ENCODE measurements at regions not wholly inside any gene's neighbourhood (a gene's known extent, or its start where the extent isn't known, plus 50 kb on each side); places are given as distances from the start of the nearest gene placed in this dataset.

DNA sequence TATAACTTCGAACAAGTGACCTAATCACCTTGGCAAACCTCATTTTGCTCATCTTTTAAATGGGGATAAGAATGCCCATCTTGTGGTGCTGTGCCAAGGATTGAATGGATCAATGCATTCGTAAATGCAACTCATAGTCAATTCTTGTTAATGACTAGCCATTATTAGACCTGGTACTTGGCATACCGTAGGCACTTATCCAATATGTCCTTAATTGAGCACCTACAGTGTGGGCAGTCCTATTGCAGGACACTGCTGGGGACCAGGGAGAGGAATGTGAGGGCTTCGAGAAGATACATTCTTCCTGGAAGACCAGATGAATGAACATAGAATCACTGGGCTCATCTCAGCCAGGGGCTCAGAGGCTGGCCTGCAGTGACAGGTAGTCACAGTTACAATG lies 177.2 kb upstream of the TLE3 start:
- Histone ChIP-seq H3K27ac (no peak overlapping the region), H3K27me3 (no peaks in the 10 kb centered on the region), H3K4me1 (peaks cover 0 to 6% of the 10 kb centered on the region in 2 donors), H3K4me3 (no peak overlapping the region), H3K9me3 (no peaks in the 10 kb centered on the region), H3K36me3 (no peaks in the 10 kb centered on the region)
- no peak for TF ChIP-seq CTCF (IDR thresholded peaks at IDR 0.05)
- TF ChIP-seq POLR2AphosphoS5 (IDR thresholded peaks at IDR 0.05), result no peak
- TF ChIP-seq POLR2A (IDR thresholded peaks at IDR 0.05), result no peak
- no peak for DNase-seq (ENCODE audit: low spot score in 2 of 2)
- intact Hi-C loops (cut with DNase I; ENCODE audit: low total_unique reads), result loop anchor here (10.0 kb wide), 1 partner anchor 790 kb away; no protein-coding TSS in a partner anchor

DNA sequence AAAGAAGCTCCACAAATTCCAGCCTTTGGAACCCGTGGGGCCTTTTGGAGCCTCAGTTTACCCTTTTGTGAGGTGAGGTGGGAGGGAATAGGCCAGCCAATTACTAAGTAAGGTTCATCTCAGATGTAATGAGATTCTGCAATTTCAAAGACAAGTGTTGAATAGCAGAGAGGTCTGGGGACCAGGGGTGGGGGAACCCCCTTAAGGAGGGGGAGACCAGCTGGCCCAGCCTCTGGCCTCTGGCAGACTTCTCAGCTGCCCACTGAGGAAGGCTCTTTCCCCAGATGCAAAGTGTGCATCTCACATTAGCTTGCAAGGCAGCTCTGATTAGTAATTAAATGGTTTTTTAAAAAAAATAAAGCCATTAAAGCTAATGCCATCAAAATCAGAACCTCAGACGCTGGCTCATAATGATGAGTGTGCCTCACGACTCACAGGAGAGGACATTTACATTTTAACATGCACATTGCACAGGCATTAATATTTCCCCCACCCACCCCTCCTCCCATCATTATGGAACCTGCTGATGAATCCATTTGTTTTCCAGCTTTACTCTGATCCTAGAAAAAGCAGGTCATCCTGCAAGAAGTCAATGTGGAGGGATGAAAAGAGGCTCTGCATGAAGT lies 176.7 kb upstream of the TLE3 start:
- Histone ChIP-seq H3K27ac (no peak overlapping the region), H3K27me3 (no peaks in the 10 kb centered on the region), H3K36me3 (no peaks in the 10 kb centered on the region), H3K9me3 (no peaks in the 10 kb centered on the region), H3K4me3 (no peak overlapping the region), H3K4me1 (peaks cover 0 to 6% of the 10 kb centered on the region in 2 donors)
- intact Hi-C loops (cut with DNase I; ENCODE audit: low total_unique reads), result loop anchor here (10.0 kb wide), 1 partner anchor 790 kb away; no protein-coding TSS in a partner anchor
- no peak for DNase-seq (ENCODE audit: low spot score in 2 of 2)
- TF ChIP-seq POLR2A (IDR thresholded peaks at IDR 0.05), result no peak
- no peak for TF ChIP-seq CTCF (IDR thresholded peaks at IDR 0.05)
- no peak for TF ChIP-seq POLR2AphosphoS5 (IDR thresholded peaks at IDR 0.05)

GRCh38 chr15:70273808-70274207 lies 176.1 kb upstream of the TLE3 start:
- Histone ChIP-seq H3K36me3 (no peaks in the 10 kb centered on the region), H3K4me3 (no peak overlapping the region), H3K9me3 (no peaks in the 10 kb centered on the region), H3K27me3 (no peaks in the 10 kb centered on the region), H3K27ac (no peak overlapping the region), H3K4me1 (peaks cover 0 to 6% of the 10 kb centered on the region in 2 donors)
- TF ChIP-seq CTCF (IDR thresholded peaks at IDR 0.05), result no peak
- intact Hi-C loops (cut with DNase I; ENCODE audit: low total_unique reads), result loop anchor here (10.0 kb wide), 1 partner anchor 789 kb away; no protein-coding TSS in a partner anchor
- no peak for DNase-seq (ENCODE audit: low spot score in 2 of 2)

- no peaks in the 10 kb centered on the region for H3K27me3 ChIP-seq
- intact Hi-C loops (cut with DNase I; ENCODE audit: low total_unique reads), result loop anchor here (10.0 kb wide), 1 partner anchor 788 kb away; no protein-coding TSS in a partner anchor
These were observed 175.0 kb upstream of the TLE3 start for GRCh38 chr15:70272565-70273355.

More at GRCh38 chr15:70272565-70273355, 175.0 kb upstream of the TLE3 start:
- Histone ChIP-seq H3K27ac (no peak overlapping the region), H3K36me3 (no peaks in the 10 kb centered on the region), H3K4me3 (no peak overlapping the region), H3K9me3 (no peaks in the 10 kb centered on the region), H3K4me1 (peaks cover 0 to 6% of the 10 kb centered on the region in 2 donors)
- no peak for DNase-seq (ENCODE audit: low spot score in 2 of 2)
- no peak for TF ChIP-seq POLR2A (IDR thresholded peaks at IDR 0.05)
- TF ChIP-seq POLR2AphosphoS5 (IDR thresholded peaks at IDR 0.05), result no peak
- TF ChIP-seq CTCF (IDR thresholded peaks at IDR 0.05), result no peak
